Amygdala (tissue), 56 donors: ENCODE measurements at regions not wholly inside any gene's neighbourhood (a gene's known extent, or its start where the extent isn't known, plus 50 kb on each side); places are given as distances from the start of the nearest gene placed in this dataset.

Experiments used
- DNase-seq, 56 donors: peaks; one replicate each; lab custom pipeline; 2025; lab: John Stamatoyannopoulos, UW

GRCh38 chr4:3830774-3831528, 64.8 kb downstream of the ADRA2C start:
- DNase-seq = no peak

GRCh38 chr4:3831529-3832150, 65.5 kb downstream of the ADRA2C start:
- no peak for DNase-seq

- DNase-seq = no peak
Observed at GRCh38 chr4:3832536-3833220, 66.5 kb downstream of the ADRA2C start.

- no peak for DNase-seq
Observed at GRCh38 chr4:3833326-3833989, 67.3 kb downstream of the ADRA2C start.

- DNase-seq = peak in 1 of 56 donors; percentile 30
Observed at GRCh38 chr4:3834186-3834662, 68.0 kb downstream of the ADRA2C start.

GRCh38 chr4:3834663-3835521, 68.7 kb downstream of the ADRA2C start:
- no peak for DNase-seq

- no peak for DNase-seq
Observed at GRCh38 chr4:3835527-3836405, 69.6 kb downstream of the ADRA2C start.

- DNase-seq = no peak
Observed at GRCh38 chr4:3836406-3836755, 70.2 kb downstream of the ADRA2C start.

- DNase-seq = peak in 2 of 56 donors; percentile 19 to 38
Observed at GRCh38 chr4:3836756-3837601, 70.8 kb downstream of the ADRA2C start.

- DNase-seq = no peak
Observed at GRCh38 chr4:3838437-3839380, 72.5 kb downstream of the ADRA2C start.

GRCh38 chr4:3845094-3845743, 79.0 kb downstream of the ADRA2C start:
- no peak for DNase-seq

GRCh38 chr4:3845744-3846429, 79.7 kb downstream of the ADRA2C start:
- DNase-seq = no peak

- no peak for DNase-seq
Observed at GRCh38 chr4:3847211-3847940, 81.2 kb downstream of the ADRA2C start.

GRCh38 chr4:3848323-3848722, 82.1 kb downstream of the ADRA2C start:
- no peak for DNase-seq

- no peak for DNase-seq
Observed at GRCh38 chr4:3849140-3849539, 83.0 kb downstream of the ADRA2C start.
